ENCODE measurements at regions not wholly inside any gene's neighbourhood (a gene's known extent, or its start where the extent isn't known, plus 50 kb on each side); places are given as distances from the start of the nearest gene placed in this dataset.

- DNase-seq = no peak
These were observed 273.7 kb downstream of the NOL4 start for GRCh38 chr18:33951031-33951430.

- DNase-seq = no peak
These were observed 278.4 kb downstream of the NOL4 start for GRCh38 chr18:33946336-33946735.

- no peak for DNase-seq
These were observed 280.2 kb downstream of the NOL4 start for GRCh38 chr18:33944493-33944892.

- no peak for DNase-seq
These were observed 287.4 kb downstream of the NOL4 start for GRCh38 chr18:33937270-33937816.

- no peak for DNase-seq
These were observed 290.5 kb downstream of the NOL4 start for GRCh38 chr18:33934258-33934657.

- DNase-seq = no peak
These were observed 296.5 kb downstream of the NOL4 start for GRCh38 chr18:33928231-33928630.

- DNase-seq = no peak
These were observed 300.1 kb downstream of the NOL4 start for GRCh38 chr18:33924576-33924975.

GRCh38 chr18:33923980-33924379 is 300.7 kb downstream of the NOL4 start:
- DNase-seq = no peak

GRCh38 chr18:33918571-33918970 is 306.1 kb downstream of the NOL4 start:
- peak; percentile 21 to 52 for DNase-seq

GRCh38 chr18:33916200-33916599 is 308.5 kb downstream of the NOL4 start:
- DNase-seq = no peak

- DNase-seq = no peak
These were observed 310.3 kb downstream of the NOL4 start for GRCh38 chr18:33914399-33914798.

- DNase-seq = no peak
These were observed 318.7 kb downstream of the NOL4 start for GRCh38 chr18:33906046-33906445.

- peak; percentile 52 to 54 for DNase-seq
These were observed 322.7 kb downstream of the NOL4 start for GRCh38 chr18:33901894-33902512.

- DNase-seq = no peak
These were observed 322.6 kb downstream of the ASXL3 start for GRCh38 chr18:33900638-33901037.

GRCh38 chr18:33898427-33898826 is 320.4 kb downstream of the ASXL3 start:
- DNase-seq = no peak

GRCh38 chr18:33878213-33878612 is 300.2 kb downstream of the ASXL3 start:
- no peak for DNase-seq

- no peak for DNase-seq
These were observed 297.1 kb downstream of the ASXL3 start for GRCh38 chr18:33875029-33875565.

GRCh38 chr18:33873112-33873511 is 295.1 kb downstream of the ASXL3 start:
- DNase-seq = no peak

GRCh38 chr18:33871363-33872025 is 293.5 kb downstream of the ASXL3 start:
- no peak for DNase-seq

GRCh38 chr18:33870059-33870458 is 292.0 kb downstream of the ASXL3 start:
- no peak for DNase-seq

GRCh38 chr18:33866386-33866785 is 288.4 kb downstream of the ASXL3 start:
- DNase-seq = no peak

- no peak for DNase-seq
These were observed 285.9 kb downstream of the ASXL3 start for GRCh38 chr18:33863912-33864311.

GRCh38 chr18:33854827-33855139 is 276.8 kb downstream of the ASXL3 start:
- DNase-seq = no peak

GRCh38 chr18:33854086-33854826 is 276.2 kb downstream of the ASXL3 start:
- no peak for DNase-seq

Measured in Kasumi-1 (cell line).